ENCODE measurements at regions not wholly inside any gene's neighbourhood (a gene's known extent, or its start where the extent isn't known, plus 50 kb on each side); places are given as distances from the start of the nearest gene placed in this dataset.
"Not testable (repeated sequence)": the region's sequence is repeated elsewhere in the genome, so short reads cannot be mapped to it uniquely, and the experiment has no call there.

DNA sequence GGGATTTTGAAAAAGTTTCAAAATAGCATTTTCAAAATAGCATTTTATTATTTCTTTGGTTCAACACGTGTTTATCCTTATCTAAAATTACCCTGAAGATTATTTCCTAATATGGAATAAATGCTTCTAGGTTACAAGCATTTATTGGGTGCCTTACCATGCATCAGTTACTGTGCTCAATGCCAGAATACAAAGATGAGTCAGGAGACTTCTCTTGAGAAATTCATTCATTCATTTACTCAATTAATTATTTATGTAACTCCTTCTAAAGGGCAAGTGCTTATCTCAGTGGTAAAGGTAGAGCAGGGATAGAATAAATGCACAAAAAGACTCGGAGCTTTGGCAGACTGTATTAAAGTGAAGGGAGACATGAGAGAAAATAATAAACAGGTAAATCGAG is 150.1 kb upstream of the PDE7B start:
- no peak for DNase-seq (ENCODE audit: extremely low read depth in 1 of 2, low read depth in 1 of 2)

DNA sequence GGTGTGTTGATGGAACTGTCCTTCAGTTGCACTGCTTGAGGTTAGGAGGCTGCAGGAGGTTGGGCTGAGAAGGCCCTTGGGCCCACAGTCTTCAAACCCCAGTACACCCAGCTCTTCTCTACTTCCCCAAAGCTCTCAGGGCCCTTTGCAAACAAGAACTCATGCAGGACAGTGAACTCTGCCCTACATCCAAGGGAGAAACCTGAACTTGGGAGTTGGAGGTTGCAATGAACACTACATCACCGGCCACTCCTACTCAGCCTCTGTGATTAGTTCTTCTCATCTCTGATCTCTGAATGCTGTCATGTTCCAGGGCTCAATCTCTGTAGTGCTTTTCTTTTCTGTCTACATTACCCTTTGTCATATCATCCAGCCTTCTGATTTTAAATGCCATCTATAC is 148.5 kb upstream of the PDE7B start:
- no peak for DNase-seq (ENCODE audit: extremely low read depth in 1 of 2, low read depth in 1 of 2)

DNA sequence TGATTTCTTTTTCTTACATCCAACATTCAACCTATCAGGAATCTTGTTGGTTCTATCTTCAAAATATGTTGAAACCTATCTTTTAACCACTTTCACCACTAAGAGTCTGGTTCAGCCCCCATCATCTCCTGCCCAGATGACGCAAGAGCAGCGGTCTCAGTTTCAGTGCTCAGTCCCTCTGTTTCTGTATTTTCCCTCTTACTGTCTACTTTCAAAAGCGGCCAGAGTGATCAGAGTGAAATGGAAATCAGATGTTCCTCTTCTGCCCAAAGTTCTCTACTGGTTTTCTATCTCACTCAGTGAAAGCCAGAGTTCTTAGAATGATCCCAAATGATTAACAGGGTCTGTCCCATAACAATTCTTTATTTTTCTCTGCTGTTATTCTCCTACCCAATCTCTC is 147.9 kb upstream of the PDE7B start:
- no peak for DNase-seq (ENCODE audit: extremely low read depth in 1 of 2, low read depth in 1 of 2)

DNA sequence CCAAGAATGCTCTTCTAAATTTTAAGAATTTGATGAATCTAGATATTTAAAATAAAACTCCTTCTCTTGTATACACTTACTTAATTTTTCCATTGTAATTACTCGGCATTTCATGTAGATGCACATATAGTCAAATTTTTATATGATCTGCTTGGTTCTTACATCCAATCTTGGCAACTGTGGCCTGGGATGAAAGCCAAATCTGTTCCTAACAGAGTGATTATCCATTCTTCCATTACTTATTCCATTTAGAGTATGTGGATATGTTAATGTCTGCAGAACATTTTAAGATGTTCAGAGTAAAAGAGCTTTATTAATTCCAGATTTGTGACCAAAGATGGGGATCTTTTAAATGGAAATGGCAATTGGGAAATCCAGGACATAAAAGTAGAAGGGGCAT is 144.1 kb upstream of the PDE7B start:
- no peak for DNase-seq (ENCODE audit: extremely low read depth in 1 of 2, low read depth in 1 of 2)

DNA sequence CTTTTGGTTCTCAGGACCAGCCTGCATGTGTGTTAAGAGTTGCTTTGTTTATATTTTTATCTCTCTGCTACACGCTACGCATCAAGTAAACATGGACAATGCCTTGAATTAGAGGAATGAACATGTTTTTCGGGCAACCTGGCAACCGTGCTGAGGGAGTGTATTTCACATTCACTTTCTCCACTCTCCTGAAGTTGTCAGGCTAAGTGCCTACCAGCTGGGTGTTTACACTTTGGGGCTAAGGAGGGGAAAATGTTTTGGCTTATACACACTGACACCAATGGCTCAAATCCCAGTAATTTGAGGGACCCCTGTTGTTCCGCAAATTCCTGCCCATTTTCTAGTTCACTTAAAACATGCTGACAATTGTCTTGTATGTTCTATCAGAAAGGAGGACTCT is 141.5 kb upstream of the PDE7B start:
- DNase-seq (ENCODE audit: extremely low read depth in 1 of 2, low read depth in 1 of 2): no peak

DNA sequence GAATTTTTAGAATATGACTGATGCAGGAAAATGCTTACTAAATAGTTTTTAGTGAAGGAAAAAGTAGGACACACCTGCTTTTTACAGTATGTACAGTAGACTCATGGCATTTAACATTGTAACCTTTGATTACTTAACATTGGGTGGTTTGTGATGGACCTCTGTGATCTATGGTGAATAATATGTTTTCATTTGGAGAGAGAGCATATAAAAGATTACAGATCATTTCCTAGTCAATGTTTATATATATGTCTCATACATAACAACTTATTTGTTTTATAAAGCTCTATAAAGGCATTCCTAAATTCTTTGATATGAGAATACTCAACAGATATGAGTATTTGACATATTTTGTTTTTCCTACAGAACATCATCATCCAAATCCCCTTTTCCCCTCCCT is 129.3 kb upstream of the PDE7B start:
- DNase-seq (ENCODE audit: extremely low read depth in 1 of 2, low read depth in 1 of 2): no peak

DNA sequence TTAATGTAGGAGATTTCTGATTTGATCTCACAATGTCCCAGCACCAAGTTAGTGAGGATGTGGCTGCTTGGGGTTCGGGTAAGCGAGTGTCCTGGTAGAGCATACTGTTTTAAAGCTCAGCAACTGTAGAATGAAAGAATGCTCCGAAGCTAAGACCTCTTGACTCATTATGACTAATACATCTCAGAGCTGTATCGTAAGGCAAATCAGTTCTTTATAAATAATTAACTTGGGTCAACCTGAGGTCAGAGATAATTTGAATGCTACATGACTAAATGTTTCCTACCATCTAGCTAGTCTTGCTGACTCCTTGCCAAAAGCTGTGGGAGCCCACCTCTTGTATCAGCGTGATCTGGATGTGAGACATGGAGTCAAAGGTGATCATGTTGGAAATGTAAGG is 128.8 kb upstream of the PDE7B start:
- no peak for DNase-seq (ENCODE audit: extremely low read depth in 1 of 2, low read depth in 1 of 2)

DNA sequence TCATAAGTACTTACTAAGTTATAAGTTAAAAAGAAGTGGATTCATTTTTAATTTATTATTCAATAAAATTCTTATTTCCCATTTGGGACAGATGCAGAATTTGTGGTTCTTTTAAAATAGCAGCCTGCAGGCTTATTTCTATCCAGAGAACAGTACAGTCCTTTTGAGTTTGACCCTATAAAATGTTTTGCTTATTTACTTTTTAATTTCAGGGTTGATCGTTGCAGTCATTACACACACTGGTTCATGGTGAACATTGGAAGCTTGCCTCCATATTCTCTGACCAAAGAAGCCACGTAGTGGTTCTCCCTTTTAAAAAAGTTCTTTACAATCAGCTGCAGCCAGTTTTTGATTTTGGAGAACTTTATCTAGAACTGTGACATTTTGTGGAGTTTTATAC is 122.9 kb upstream of the PDE7B start:
- no peak for DNase-seq (ENCODE audit: extremely low read depth in 1 of 2, low read depth in 1 of 2)

DNA sequence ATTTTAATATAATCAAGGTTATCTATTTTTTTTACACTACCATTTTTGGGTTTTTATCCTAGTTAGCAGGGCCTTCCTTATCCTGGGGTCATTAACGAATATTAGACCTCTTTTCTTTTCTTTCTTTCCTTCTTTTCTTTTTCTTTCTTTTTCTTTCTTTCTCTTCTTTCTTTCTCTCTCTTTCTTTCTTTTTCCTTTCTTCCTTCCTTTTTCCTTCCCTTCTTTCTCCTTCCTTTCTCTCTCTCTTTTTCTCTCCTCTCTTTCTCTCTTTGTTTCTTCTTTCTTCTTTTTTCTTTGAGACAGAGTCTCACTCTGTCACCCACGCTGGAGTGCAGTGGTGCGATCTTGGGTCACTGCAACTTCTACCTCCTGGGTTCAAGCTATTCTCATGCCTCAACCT is 120.4 kb upstream of the PDE7B start:
- DNase-seq (ENCODE audit: extremely low read depth in 1 of 2, low read depth in 1 of 2): no peak

DNA sequence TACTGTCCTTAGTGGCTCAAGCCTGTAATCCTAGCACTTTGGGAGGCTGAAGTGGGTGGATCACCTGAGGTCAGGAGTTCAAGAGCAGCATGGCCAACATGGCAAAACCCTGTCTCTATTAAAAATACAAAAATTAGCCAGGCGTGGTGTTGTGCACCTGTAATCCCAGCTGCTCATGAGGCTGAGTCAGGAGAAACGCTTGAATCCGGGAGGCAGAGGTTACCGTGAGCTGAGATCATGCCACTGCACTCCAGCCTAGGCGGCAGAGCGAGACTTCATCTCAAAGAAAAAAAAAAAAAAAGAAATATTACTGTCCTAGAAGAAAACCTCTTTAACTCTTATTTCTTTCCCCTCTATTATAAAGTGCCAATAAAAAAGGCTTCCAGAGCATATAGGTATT is 115.2 kb upstream of the PDE7B start:
- not testable (repeated sequence) for DNase-seq (ENCODE audit: extremely low read depth in 1 of 2, low read depth in 1 of 2)

DNA sequence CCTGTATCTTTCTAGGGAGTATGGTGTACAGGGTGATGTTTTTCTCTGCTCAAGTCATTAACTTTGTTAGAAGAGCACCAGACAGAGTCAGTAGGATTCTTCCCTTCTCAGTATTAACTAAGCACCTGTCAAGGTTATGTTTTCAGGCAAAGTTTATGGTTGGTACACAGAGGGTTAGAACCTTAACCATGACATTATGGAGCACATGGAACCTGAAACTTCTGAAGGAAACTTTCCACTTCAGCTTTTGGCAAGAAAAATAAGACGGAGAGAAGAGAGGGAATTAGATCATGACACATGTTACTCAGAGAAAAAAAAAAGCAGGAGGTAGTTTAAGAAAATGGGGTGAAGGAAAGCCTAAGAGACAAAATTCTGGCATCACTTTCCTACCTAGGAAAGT is 112.9 kb upstream of the PDE7B start:
- DNase-seq (ENCODE audit: extremely low read depth in 1 of 2, low read depth in 1 of 2): no peak

DNA sequence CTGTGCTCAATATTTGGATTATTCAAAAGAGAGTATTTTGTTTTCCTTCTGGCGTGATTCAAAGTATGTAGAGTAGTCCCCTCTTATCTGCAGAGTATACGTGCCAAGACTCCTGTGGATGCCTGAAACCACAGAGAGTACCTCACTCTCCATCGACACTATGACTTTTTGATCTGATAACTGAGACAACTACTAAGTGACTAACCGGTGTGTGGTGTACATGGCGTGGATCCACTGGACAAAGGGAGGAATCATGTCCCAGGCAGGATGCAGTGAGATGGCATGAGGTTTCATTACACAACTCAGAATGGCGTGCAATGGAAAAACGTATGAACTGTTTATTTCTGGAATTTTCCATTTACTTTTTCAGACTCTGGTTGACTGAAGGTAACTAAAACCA is 112.2 kb upstream of the PDE7B start:
- no peak for DNase-seq (ENCODE audit: extremely low read depth in 1 of 2, low read depth in 1 of 2)

DNA sequence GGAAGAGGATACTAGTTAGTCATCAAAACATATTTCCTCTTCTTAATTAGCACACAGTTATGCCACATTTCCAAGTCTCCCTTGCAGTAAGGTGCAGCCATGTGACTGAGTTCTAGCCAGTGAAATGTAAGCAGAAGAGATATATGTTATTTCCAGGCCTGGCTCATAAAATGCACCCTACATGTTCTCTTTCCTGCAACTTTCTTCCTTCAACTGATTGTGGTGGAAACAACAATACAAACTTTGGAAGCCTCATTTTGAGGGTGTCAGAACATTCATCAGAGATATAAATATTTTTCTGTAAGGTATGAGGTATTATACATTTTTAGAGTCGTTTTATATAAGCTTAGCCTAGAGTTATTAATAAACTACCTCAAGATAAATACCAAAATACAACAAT is 110.9 kb upstream of the PDE7B start:
- no peak for DNase-seq (ENCODE audit: extremely low read depth in 1 of 2, low read depth in 1 of 2)

DNA sequence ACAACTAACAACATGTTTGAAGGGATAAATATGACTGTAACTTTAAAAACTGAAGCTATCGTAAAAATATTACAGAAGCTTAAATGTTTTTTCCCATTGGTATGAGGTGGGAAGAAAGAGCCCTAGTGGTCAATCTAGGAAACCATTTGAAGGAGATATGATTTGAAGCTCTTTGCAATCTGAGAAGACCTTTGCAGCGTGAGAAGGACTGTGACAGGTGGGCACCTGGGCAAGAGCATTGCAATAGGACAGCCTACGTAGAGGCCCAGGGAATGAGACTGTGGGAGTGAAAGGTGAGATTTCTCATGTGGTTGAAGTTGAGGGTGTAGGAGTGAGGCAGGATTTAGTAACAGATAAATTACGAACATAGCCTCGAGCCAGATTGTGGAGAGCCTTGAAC is 108.0 kb upstream of the PDE7B start:
- DNase-seq (ENCODE audit: extremely low read depth in 1 of 2, low read depth in 1 of 2): no peak

DNA sequence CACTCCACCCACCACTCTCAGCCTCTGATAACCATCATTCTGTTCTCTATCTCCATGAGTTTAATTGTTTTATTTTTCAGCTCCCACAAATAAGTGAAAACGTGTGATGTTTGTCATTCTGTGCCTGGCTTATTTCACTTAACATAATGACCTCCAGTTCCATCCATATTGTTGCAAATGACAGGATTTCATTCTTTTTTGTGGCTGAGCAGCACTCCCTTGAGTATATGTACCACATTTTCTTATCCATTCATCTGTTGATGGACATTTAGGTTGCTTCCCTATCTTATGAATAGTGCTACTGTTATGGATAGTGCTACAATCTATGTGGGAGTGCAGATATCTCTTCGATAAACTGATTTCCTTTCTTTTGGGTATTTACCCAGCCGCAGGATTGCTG is 103.3 kb upstream of the PDE7B start:
- DNase-seq (ENCODE audit: extremely low read depth in 1 of 2, low read depth in 1 of 2): no peak

DNA sequence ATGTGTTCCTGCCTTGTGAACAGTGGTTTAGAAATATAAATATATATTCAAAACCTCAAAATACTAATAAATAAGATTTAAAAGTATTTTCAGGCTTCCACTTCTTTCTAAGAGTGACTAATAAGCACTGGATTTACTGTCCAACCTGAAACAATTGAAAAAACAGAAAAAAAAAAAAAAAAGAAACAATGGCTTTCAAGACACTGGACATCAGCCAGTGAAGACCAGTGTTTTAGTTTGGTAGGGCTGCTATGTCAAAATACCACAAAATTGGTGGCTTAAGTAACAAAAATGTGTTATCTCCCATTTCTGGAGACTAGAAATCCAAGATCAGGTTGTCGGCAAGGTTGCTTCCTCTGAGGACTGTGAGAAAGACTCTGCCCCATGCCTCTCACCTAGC is 101.4 kb upstream of the PDE7B start:
- no peak for DNase-seq (ENCODE audit: extremely low read depth in 1 of 2, low read depth in 1 of 2)

DNA sequence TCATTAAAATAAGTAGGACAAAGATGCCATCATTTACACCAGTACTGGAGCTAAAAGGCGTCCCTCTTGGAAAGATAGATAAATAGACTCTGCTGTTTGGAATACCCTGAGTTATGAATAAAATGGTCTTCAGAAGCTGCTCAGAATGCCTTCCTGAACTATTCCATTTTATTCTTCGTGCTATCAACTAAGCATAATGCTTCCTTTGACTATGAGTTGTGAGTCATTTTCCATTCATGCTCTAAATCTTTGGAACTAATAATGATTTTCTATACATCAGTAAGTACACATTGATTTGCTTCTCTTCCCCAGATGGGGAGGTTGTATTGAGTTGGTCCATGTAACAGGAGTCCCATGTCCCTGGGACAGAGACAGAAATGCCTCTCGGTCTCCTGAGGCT is 98.3 kb upstream of the PDE7B start:
- DNase-seq (ENCODE audit: extremely low read depth in 1 of 2, low read depth in 1 of 2): no peak

DNA sequence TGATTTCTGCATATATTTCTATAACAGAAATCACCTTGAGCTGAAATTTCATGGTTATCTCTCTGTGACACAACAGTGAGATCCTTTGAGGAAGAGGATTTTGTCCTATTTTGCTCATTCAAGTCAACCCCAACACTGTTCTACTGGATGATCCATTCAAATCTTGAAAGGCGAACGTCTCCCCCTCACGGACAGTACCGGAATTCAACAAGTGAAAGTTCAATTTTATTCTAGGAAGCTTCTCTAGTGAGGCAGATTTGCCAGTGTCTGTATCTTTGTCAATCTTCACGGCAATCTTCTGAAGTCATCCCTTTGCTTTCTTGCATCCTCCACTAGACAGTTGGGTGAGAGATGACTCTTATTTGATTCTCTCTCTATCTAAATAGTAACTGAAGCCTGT is 91.7 kb upstream of the PDE7B start:
- no peak for DNase-seq (ENCODE audit: extremely low read depth in 1 of 2, low read depth in 1 of 2)

DNA sequence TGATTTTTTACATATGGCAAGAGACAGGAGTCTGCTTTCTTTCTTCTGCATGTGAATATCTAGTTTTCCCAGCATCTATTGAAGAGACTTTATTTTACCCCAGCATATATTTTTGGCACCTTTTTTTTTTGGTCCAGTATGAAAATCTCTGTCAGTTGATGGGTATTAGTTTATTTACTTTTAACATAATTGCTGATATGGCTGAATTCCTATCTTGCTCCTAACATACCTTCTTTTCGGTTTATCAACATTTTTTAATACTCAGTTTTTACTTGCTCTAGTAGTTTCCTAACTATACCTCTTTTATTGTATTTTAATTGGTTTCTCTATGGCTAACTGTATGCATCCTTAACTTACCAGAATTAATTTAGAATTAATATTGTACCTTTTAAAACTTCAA is 77.5 kb upstream of the PDE7B start:
- DNase-seq (ENCODE audit: extremely low read depth in 1 of 2, low read depth in 1 of 2): no peak

DNA sequence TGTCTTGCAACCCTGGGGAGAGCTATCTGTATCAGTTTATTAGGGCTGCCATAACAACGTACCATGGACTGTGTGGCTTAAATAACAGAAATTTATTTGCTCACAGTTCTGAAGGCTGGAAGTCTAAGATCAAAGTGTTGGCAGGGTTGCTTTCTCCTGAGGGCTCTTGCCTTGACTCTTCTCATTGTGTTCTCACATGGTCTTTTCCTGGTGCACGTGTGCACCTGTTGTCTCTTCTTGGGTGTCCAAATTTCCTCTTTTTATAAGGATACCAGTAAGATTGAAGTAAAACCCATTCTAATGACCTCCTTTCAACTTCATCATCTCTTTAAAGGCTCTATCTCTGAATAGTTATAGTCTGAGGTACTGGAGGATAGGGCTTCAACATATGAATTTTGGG is 72.3 kb upstream of the PDE7B start:
- no peak for DNase-seq (ENCODE audit: extremely low read depth in 1 of 2, low read depth in 1 of 2)

DNA sequence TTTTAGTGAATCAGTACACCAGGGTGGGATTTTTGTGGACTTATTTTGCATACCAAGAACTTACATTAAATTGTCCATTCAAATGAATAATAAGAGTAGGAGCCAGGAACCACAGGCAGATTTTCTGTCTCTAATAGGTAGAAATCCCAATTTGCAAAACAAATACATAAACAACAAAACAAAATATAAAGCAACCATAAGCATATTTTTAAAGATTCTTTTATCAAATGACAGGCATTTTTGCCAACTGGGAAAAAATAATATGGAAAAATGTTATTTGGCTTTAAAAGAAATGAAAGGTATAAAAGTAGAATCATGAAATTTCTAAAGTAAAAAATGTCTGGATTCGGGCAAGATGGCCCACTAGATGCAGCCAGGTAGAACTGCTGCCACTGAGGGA is 71.2 kb upstream of the PDE7B start:
- DNase-seq (ENCODE audit: extremely low read depth in 1 of 2, low read depth in 1 of 2): no peak

DNA sequence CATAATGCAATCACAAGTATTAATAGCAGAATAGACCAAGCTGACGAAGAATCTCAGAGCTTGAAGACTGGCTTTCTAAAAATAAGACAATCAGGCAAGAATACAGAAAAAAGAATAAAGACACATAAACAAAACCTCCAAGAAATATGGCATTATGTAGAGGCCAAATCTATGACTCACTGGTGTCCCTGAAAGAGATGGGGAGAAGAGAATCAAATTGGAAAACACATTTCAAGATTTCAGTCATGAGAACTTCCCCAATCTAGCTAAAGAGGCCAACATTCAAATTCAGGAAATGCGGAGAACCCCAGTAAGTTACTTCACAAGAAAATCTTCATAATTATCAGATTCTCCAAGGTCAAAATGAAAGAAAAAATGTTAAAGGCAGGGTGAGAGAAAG is 69.0 kb upstream of the PDE7B start:
- DNase-seq (ENCODE audit: extremely low read depth in 1 of 2, low read depth in 1 of 2): no peak

DNA sequence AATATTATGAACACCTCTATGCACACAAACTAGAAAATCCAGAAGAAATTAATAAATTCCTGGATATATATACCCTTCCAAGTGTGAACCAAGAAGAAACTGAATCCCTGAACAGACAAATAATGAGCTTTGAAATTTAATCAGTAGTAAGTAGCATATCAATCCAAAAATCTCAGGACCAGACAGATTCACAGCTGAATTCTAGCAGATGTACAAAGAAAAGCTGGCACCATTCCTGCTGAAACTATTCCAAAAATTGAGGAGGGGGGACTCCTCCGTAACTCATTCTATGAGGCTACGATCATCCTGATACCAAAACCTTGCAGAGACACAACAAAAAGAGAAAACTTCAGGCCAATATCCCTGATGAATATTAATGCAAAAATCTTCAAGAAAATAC is 67.0 kb upstream of the PDE7B start:
- DNase-seq (ENCODE audit: extremely low read depth in 1 of 2, low read depth in 1 of 2): no peak

DNA sequence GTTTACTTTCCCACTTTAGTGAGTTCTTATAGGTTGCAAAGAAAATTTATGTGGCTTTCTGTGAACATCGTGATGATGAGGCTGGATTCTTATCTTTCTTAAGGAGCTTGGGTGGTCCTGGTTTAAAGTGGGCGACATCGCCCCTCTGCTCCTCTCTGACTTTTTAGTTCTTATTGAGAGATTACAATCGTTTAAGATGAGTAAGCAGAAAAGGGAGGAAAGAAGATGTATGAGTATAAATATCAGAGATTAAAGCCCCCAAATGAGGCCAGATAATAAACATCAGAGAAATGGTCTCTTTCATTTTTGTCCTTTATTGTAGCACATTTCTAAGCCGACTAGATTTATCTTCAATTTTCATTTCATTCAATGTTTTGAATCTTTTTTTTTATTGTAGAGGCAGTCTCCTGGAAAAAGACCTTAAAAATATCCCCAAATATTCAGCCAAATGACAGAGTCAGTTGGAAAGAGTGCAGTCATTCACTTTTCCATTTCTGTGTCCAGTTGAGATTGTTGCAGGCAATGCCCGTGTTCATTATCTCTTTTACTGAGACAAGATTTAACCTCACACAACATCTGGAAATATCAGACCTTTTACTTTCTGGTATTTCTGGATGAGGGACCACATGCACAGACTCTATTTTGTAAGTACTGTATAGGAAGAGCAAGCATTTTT is 62.0 kb upstream of the PDE7B start:
- DNase-seq (ENCODE audit: extremely low read depth in 1 of 2, low read depth in 1 of 2): no peak
